HG03575 (cell line): ENCODE measurements at regions not wholly inside any gene's neighbourhood (a gene's known extent, or its start where the extent isn't known, plus 50 kb on each side); places are given as distances from the start of the nearest gene placed in this dataset.
"Not testable (repeated sequence)": the region's sequence is repeated elsewhere in the genome, so short reads cannot be mapped to it uniquely, and the experiment has no call there.

Experiments
- ATAC-seq: cut with Tn5 transposase; IDR thresholded peaks from one replicate; pipeline ENCODE4 v1.9.1; 2021; ENCODE audit not compliant: unreplicated experiment, insufficient number of reproducible peaks, low FRiP score; ENCODE audit errors: extremely low read depth

DNA sequence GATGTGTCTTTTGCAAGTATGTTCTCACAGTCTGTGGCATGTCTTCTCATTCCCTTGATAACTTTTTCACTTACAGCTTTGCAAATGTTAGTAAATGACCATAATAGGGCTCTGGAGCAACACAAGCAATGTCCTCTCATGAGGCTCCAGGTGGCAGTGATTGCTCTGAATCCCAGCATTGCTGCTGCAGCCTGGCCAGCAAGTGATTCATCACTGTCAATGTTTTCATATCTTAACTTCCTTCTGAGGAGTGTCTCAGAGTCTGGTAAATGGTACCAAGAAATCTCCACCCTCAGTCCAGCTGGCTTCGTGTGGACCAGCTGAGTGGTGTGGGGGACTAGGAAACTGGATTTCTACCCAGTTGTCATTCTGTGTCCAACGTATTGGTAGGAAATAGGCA, 139.6 kb downstream of the MYLK4 start:
- no peak for ATAC-seq

GRCh38 chr6:2608503-2608902, 142.2 kb downstream of the MYLK4 start:
- ATAC-seq: no peak

DNA sequence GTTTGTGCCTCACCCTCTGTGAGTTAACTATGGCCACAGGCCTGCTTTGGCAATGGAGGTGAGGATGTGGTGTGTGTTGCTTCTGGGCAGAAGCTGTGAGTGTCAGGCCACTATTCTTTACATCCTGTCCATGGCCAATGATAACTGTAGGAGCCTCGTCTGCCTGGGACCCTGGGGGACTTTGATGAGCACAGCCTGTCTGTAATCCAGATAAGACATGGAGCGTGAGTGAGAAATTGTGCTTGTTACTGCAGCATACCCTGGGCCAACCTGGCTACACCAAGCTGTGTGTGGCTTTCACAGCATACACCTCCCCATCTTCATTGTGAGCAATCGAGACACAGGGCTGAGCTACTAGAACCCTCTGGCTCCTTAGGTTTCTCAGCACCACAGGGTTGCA, 150.4 kb downstream of the MYLK4 start:
- ATAC-seq: no peak

DNA sequence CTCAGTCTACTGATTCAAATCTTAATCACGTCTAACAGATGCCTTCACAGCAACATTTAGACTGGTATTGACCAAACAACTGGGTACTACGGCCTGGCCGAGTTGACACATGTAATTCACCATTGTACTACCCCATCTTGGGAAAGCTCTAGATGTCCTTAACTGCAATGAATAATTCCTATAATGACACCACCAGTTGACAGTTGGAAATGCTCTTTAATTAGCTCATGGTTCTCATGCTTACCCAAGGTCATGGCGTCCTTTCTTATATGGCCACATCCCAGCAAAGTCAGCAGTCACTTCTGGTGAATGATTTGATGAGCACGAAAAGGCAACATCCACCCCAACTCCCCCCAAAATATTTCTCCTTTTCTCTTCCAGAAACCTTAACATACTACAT, 150.9 kb downstream of the MYLK4 start:
- no peak for ATAC-seq

GRCh38 chr6:2598867-2599266, 151.9 kb downstream of the MYLK4 start:
- no peak for ATAC-seq

- ATAC-seq: no peak
Measured at GRCh38 chr6:2597991-2598390, 152.7 kb downstream of the MYLK4 start.

DNA sequence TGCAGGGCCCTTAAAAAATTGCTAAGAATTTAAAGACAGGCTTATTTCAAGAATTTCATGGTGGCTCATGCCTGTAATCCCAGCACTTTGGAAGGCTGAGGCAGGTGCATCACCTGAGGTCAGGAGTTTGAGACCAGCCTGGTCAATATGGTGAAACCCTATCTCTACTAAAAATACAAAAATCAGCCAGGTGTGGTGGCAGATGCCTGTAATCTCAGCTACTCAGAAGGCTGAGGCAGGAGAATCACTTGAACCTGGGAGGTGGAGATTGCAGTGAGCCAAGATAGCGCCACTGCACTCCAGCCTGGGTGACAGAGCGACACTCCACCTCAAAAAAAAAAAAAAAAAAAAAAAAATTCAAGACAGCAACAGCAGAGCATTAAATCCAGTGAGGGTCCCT, 153.3 kb downstream of the MYLK4 start:
- ATAC-seq: not testable (repeated sequence)

GRCh38 chr6:2596222-2596621, 154.5 kb downstream of the MYLK4 start:
- no peak for ATAC-seq

- no peak for ATAC-seq
Measured at GRCh38 chr6:2594868-2595267, 155.9 kb downstream of the MYLK4 start.

DNA sequence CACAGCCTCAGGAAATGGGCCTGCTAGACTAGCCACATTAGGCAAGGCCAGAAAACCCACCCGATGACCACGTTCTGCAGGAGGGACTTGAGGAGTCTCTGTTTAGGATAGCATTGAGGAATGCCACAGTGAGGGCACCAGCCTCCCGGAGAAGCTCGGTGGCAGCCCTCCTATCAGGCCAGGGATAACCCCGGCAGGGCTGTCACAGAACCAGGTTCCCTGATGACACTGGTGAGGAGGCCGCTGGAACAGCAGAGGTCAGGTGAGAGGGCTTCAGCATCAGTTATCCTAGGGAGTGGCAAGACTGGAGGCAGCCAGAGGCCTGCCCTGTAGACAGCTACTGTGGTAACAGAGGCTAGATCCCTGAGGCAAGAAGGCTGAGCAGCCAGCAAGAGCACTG, 157.6 kb downstream of the MYLK4 start:
- no peak for ATAC-seq

DNA sequence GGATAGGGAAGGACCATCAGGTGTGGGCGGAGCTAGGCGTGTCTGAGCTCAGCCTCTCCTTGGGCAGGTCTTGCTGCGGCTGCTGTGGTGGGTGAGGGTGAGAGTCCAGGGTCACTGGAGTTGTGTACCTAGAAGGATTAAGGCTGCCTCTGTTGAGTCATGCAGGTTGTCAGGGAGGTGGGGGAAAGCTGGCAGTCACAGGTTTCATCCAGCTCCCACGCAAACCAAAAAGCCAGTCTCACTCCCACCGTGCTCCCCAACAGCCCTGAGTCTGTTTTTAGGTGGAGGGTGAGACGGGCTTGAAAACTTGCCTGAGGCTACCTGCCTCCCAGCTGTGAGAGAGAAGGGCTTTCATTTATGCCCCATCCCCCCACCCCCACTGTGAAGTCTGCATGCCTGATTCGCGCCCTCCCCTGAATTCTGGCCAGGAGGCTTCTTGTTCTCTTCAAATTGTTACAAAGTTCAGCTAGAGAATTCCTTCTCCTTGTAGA, 161.5 kb downstream of the MYLK4 start:
- no peak for ATAC-seq

DNA sequence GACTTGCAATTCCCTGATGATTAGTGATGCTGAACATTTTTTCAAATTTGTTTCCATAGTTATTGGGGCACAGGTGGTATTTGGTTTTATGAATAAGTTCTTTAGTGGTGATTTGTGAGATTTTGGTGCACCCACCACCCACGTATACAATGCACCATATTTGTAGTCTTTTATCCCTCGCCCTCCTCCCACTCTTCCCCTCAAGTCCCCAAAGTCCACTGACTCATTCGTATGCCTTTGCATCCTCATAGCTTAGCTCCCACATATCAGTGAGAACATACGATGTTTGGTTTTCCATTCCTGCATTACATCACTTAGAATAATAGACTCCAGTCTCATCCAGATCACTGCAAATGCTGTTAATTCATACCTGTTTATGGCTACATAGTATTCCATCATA, 167.3 kb downstream of the MYLK4 start:
- ATAC-seq: no peak

GRCh38 chr6:2582268-2582667, 168.5 kb downstream of the MYLK4 start:
- ATAC-seq: no peak

DNA sequence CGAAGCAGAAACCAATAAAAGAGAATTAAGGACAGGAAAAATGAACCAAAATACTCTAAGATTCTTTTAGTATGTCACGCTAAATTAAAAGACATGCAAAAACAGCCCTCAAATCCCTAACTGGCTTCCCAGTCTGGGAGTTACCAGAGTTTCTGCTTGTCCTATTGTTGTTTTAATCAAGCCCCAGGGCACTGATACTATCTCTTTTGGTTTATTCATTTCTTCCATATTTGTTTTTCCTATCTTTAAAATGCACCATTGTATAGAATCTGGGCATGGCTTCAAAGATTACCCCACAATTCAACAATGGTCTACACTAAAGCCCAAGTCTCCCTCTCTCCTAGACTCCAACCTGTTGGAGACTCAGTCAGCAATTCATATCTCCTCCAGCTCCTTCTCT, 169.1 kb downstream of the MYLK4 start:
- no peak for ATAC-seq

- ATAC-seq: no peak
Measured at GRCh38 chr6:2581011-2581410, 169.7 kb downstream of the MYLK4 start.

DNA sequence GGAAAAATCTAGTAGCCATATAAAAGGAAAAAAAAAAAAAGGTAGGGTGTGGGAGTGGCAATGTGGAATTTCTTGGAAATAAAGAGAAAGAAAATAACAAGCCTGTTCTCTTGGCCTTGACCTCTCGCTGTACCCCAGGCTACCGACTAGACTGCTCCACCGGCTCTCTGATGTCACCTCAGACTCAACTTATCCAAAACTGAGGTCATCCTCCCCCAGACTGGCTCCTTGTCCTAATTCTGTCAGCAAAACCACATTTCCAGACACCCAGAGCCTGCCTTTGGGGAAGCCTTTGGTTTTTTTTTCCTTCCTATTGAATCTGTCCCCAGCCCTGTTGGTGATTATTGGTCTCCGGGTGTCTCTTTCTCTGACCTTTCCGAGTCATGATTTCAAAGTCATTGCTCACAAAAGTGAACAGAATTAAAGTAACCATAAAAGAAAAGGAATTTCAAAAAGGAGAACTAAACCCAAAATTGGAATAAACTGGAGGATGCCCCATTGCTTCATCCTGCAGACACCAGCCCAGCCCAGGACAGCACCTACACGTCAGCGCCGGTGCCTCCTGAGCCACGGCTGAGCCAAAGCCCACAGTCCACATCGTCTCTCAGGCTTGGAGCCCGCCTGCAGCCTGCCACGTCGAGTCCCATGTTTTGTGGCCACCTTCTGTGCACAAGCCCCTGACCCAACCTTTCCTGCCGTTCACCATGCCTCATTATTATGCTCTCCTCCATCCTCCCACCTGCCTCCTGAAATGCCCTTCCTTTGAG, 170.7 kb downstream of the MYLK4 start:
- no peak for ATAC-seq

DNA sequence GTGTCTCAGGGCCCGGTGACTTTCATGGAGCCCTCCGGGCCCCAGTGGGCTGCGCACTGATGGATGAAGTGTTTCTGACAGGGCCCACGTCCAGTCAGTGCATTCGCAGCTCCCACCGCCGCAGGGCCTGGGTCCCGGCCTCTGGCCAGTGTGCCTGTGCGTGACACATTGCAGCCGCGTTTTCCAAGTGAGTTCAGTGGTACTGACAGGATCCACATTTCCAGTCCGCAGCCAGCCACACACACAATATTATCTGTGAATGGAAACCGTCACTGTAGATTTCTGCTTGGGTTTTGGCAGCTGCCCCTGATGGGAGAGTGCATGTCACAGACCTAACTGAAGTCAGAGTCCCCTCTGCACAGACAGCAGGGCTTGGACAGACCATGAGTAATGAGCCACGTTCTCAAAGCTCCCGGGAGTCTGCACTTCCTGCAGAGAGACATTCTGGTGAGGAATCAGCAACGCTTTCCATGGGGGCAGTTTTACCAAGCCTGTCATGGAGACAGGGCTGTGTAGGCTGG, 171.4 kb downstream of the MYLK4 start:
- no peak for ATAC-seq

DNA sequence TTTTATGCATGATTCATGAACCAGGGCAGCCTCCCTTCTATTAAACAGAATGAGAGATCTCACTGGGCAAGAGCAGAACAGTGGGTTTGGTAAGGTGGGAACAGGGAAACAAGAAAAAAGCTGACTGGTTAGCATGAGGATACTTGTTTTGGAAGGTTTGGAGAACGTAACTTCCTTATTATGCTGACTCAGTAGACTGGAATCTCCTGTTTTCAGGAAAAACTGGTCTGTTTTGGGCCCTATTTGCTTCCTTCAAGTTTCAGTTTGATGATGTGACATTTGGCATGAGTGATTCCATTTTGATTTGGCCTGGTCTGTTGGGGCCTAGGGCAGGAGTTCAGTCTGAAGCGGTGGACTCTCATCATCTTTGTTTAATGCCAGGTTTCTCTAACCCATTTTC, 172.0 kb downstream of the MYLK4 start:
- ATAC-seq: no peak

GRCh38 chr6:2576499-2576898, 174.2 kb downstream of the MYLK4 start:
- no peak for ATAC-seq

GRCh38 chr6:2575236-2575635, 175.5 kb downstream of the MYLK4 start:
- ATAC-seq: no peak

- not testable (repeated sequence) for ATAC-seq
Measured at GRCh38 chr6:2569420-2569819, 181.3 kb downstream of the MYLK4 start.
